ENCODE measurements at regions not wholly inside any gene's neighbourhood (a gene's known extent, or its start where the extent isn't known, plus 50 kb on each side); places are given as distances from the start of the nearest gene placed in this dataset.
"Not testable (repeated sequence)": the region's sequence is repeated elsewhere in the genome, so short reads cannot be mapped to it uniquely, and the experiment has no call there.

GRCh38 chr12:11539156-11539555, 110.3 kb upstream of the ETV6 start:
- no peak for DNase-seq (ENCODE audit: low read depth in 2 of 2)

- no peak for DNase-seq (ENCODE audit: low read depth in 2 of 2)
Observed at GRCh38 chr12:11540156-11540555, 109.3 kb upstream of the ETV6 start.

GRCh38 chr12:11540615-11541310, 108.7 kb upstream of the ETV6 start:
- no peak for DNase-seq (ENCODE audit: low read depth in 2 of 2)

GRCh38 chr12:11542599-11542998, 106.9 kb upstream of the ETV6 start:
- DNase-seq (ENCODE audit: low read depth in 2 of 2): no peak

GRCh38 chr12:11543457-11544158, 105.9 kb upstream of the ETV6 start:
- no peak for DNase-seq (ENCODE audit: low read depth in 2 of 2)

GRCh38 chr12:11545484-11546330, 103.8 kb upstream of the ETV6 start:
- DNase-seq (ENCODE audit: low read depth in 2 of 2): no peak

- not testable (repeated sequence) for DNase-seq (ENCODE audit: low read depth in 2 of 2)
Observed at GRCh38 chr12:11546582-11547270, 102.7 kb upstream of the ETV6 start.

- DNase-seq (ENCODE audit: low read depth in 2 of 2): not testable (repeated sequence)
Observed at GRCh38 chr12:11547271-11547646, 102.2 kb upstream of the ETV6 start.

GRCh38 chr12:11549119-11549518, 100.4 kb upstream of the ETV6 start:
- DNase-seq (ENCODE audit: low read depth in 2 of 2): no peak

GRCh38 chr12:11553871-11554533, 95.5 kb upstream of the ETV6 start:
- no peak for DNase-seq (ENCODE audit: low read depth in 2 of 2)

GRCh38 chr12:11555195-11555594, 94.3 kb upstream of the ETV6 start:
- no peak for DNase-seq (ENCODE audit: low read depth in 2 of 2)

- DNase-seq (ENCODE audit: low read depth in 2 of 2): no peak
Observed at GRCh38 chr12:11555743-11556625, 93.5 kb upstream of the ETV6 start.

- no peak for DNase-seq (ENCODE audit: low read depth in 2 of 2)
Observed at GRCh38 chr12:11556682-11557081, 92.8 kb upstream of the ETV6 start.

- DNase-seq (ENCODE audit: low read depth in 2 of 2): no peak
Observed at GRCh38 chr12:11559626-11560340, 89.7 kb upstream of the ETV6 start.

GRCh38 chr12:11561411-11561810, 88.1 kb upstream of the ETV6 start:
- no peak for DNase-seq (ENCODE audit: low read depth in 2 of 2)

GRCh38 chr12:11563785-11564739, 85.4 kb upstream of the ETV6 start:
- no peak for DNase-seq (ENCODE audit: low read depth in 2 of 2)

GRCh38 chr12:11564984-11565651, 84.4 kb upstream of the ETV6 start:
- no peak for DNase-seq (ENCODE audit: low read depth in 2 of 2)

- DNase-seq (ENCODE audit: low read depth in 2 of 2): no peak
Observed at GRCh38 chr12:11565752-11566151, 83.7 kb upstream of the ETV6 start.

All from stimulated activated CD8-positive, alpha-beta memory T cell treated with anti-CD3 and anti-CD28 coated beads, Interleukin-15, amount 100 ng/mL, for 4 hours (primary cell).